ENCODE measurements at regions not wholly inside any gene's neighbourhood (a gene's known extent, or its start where the extent isn't known, plus 50 kb on each side); places are given as distances from the start of the nearest gene placed in this dataset.

- no peaks in the 10 kb centered on the region for H3K27me3 ChIP-seq
- DNase-seq = peak; percentile 21
- no peaks in the 10 kb centered on the region for H3K4me1 ChIP-seq
- H3K9me3 ChIP-seq = no peaks in the 10 kb centered on the region
- peak; percentile 52 for TF ChIP-seq CTCF (IDR thresholded peaks at IDR 0.05; ENCODE audit: low read depth, low read length)
- no peaks in the 10 kb centered on the region for H3K36me3 ChIP-seq
- no peak overlapping the region for H3K4me3 ChIP-seq (ENCODE audit: low read depth, low read length)
These were observed 314.8 kb downstream of the MBD2 start for GRCh38 chr18:53909668-53910067.

- no peak for TF ChIP-seq CTCF (IDR thresholded peaks at IDR 0.05; ENCODE audit: low read depth, low read length)
- no peaks in the 10 kb centered on the region for H3K27me3 ChIP-seq
- DNase-seq = no peak
These were observed 316.5 kb downstream of the MBD2 start for GRCh38 chr18:53907921-53908320.

GRCh38 chr18:53906681-53907080, 317.8 kb downstream of the MBD2 start:
- TF ChIP-seq CTCF (IDR thresholded peaks at IDR 0.05; ENCODE audit: low read depth, low read length) = no peak
- H3K4me1 ChIP-seq = no peaks in the 10 kb centered on the region

More at GRCh38 chr18:53907921-53908320, 316.5 kb downstream of the MBD2 start:
- H3K36me3 ChIP-seq = no peaks in the 10 kb centered on the region
- no peak overlapping the region for H3K4me3 ChIP-seq (ENCODE audit: low read depth, low read length)
- H3K4me1 ChIP-seq = no peaks in the 10 kb centered on the region
- H3K9me3 ChIP-seq = no peaks in the 10 kb centered on the region

GRCh38 chr18:53894675-53895442, 329.6 kb downstream of the MBD2 start:
- Histone ChIP-seq H3K4me3 (ENCODE audit: low read depth, low read length) (no peak overlapping the region), H3K36me3 (no peaks in the 10 kb centered on the region), H3K4me1 (no peaks in the 10 kb centered on the region), H3K27me3 (no peaks in the 10 kb centered on the region), H3K9me3 (no peaks in the 10 kb centered on the region)
- TF ChIP-seq CTCF (IDR thresholded peaks at IDR 0.05; ENCODE audit: low read depth, low read length) = no peak
- no peak for DNase-seq

More at GRCh38 chr18:53906681-53907080, 317.8 kb downstream of the MBD2 start:
- Histone ChIP-seq H3K36me3 (no peaks in the 10 kb centered on the region), H3K4me3 (ENCODE audit: low read depth, low read length) (no peak overlapping the region), H3K9me3 (no peaks in the 10 kb centered on the region), H3K27me3 (no peaks in the 10 kb centered on the region)
- DNase-seq = no peak

- no peaks in the 10 kb centered on the region for H3K4me1 ChIP-seq
- no peak overlapping the region for H3K4me3 ChIP-seq (ENCODE audit: low read depth, low read length)
- no peaks in the 10 kb centered on the region for H3K36me3 ChIP-seq
- H3K9me3 ChIP-seq = no peaks in the 10 kb centered on the region
- no peak for TF ChIP-seq CTCF (IDR thresholded peaks at IDR 0.05; ENCODE audit: low read depth, low read length)
- H3K27me3 ChIP-seq = no peaks in the 10 kb centered on the region
- DNase-seq = no peak
These were observed 337.0 kb downstream of the MBD2 start for GRCh38 chr18:53887447-53887846.

GRCh38 chr18:53886058-53886457, 338.4 kb downstream of the MBD2 start:
- Histone ChIP-seq H3K9me3 (no peaks in the 10 kb centered on the region), H3K27me3 (no peaks in the 10 kb centered on the region), H3K4me3 (ENCODE audit: low read depth, low read length) (no peak overlapping the region), H3K36me3 (no peaks in the 10 kb centered on the region), H3K4me1 (no peaks in the 10 kb centered on the region)
- no peak for DNase-seq
- TF ChIP-seq CTCF (IDR thresholded peaks at IDR 0.05; ENCODE audit: low read depth, low read length) = no peak

Measured in BE2C (cell line).